Naive thymus-derived CD8-positive, alpha-beta T cell (primary cell): ENCODE measurements at regions not wholly inside any gene's neighbourhood (a gene's known extent, or its start where the extent isn't known, plus 50 kb on each side); places are given as distances from the start of the nearest gene placed in this dataset.
"Not testable (repeated sequence)": the region's sequence is repeated elsewhere in the genome, so short reads cannot be mapped to it uniquely, and the experiment has no call there.

Source experiments
- ATAC-seq, 2 donors: fragments of 150-1000 bp; cut with Tn5 transposase in 1 of 2; sonication (Bioruptor Pico), chemical (Tn5 transposase) in 1 of 2; 1 replicate in 1 of 2; 2 replicates in 1 of 2; pipeline ENCODE4 v1.10.0; 2021; ENCODE audit warnings: mild to moderate bottlenecking in 2 of 2, moderate library complexity in 2 of 2
- POLR2A ChIA-PET: fragments of 350-600 bp; sonication (Branson Sonifier 250); formaldehyde crosslinking; loops from one replicate; lab custom pipeline; 2021; ENCODE audit warnings: antibody characterized with exemption; lab: Charles Lee
- DNase-seq, 10 donors: peaks; one replicate each; pipeline versions ENCODE4 v3.0.0 to v3.0.0-alpha.2; 2020 to 2022
- H3K27ac Mint-ChIP-seq, 10 donors: one replicate each; pipeline ENCODE4 v1.8.0; 2020 to 2022; ENCODE audit warnings: mild to moderate bottlenecking in 10 of 10, mixed read lengths in 10 of 10, moderate library complexity in 4 of 10, inconsistent platforms in 1 of 10
- H3K27me3 Mint-ChIP-seq, 5 donors: one replicate each; pipeline ENCODE4 v1.8.0; 2021 to 2022; ENCODE audit warnings: mixed read lengths in 5 of 5
- H3K36me3 Mint-ChIP-seq, 3 donors: one replicate each; pipeline ENCODE4 v1.8.0; 2020 to 2022; ENCODE audit warnings: mixed read lengths in 3 of 3, mild to moderate bottlenecking in 2 of 3, inconsistent platforms in 1 of 3
- H3K4me1 Mint-ChIP-seq, 4 donors: one replicate each; pipeline ENCODE4 v1.8.0; 2021 to 2022; ENCODE audit warnings: mixed read lengths in 4 of 4
- H3K4me3 Mint-ChIP-seq, 10 donors: one replicate each; pipeline ENCODE4 v1.8.0; 2020 to 2022; ENCODE audit warnings: mild to moderate bottlenecking in 10 of 10, mixed read lengths in 10 of 10, moderate library complexity in 6 of 10, inconsistent platforms in 1 of 10
- H3K9me3 Mint-ChIP-seq, 9 donors: one replicate each; pipeline ENCODE4 v1.8.0; 2020 to 2022; ENCODE audit warnings: mixed read lengths in 9 of 9, mild to moderate bottlenecking in 3 of 9, inconsistent platforms in 1 of 9, moderate library complexity in 1 of 9

DNA sequence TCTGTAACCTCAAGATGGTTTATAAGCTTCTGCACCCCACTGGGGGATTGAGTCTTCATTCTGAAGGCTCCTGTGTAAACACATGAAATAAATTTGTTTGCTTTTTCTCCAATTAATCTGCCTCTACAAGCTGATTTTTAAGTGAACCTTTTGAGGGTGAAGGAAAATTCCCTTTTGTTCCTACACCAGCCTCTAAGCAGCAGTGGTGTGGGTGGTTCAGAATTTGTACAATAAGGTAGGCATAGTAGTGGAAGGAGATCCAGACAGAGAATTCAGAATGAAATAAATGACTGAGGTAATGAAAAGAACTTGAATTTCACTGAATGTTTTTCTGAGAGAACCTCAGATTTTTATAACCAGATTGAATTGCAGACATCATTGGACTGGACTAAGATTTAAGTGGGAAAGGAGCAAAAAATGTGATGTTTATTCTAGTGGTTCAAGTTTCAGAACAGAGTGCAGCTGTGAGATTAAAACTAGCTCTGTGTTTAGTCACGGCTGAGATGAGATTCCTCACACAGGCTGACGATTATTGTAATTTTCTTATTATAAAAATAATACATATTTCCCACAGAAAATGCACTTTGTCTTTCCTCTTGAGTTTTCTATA lies 1162.2 kb downstream of the TYW1 start:
- no peak for ATAC-seq
- POLR2A ChIA-PET = no interaction called here

DNA sequence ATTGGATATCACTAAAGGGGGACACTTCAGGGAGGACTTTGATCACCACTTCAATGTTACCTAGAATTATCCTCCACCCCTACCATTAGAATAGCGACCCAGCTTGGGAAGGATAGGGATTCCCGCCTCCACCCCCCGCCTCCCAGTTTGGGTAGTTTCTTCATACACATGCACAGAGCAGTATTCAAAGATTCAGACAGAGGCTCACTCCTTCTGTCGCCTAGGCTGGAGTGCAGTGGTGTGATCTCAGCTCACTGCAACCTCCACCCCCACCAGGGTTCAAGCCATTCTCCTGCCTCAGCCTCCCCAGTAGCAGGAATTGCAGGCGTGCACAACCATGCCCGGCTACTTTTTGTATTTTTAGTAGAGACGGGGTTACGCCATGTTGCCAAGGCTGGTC lies 1166.1 kb downstream of the TYW1 start:
- POLR2A ChIA-PET = no interaction called here
- no peak for ATAC-seq

More for the DNA sequence above, 1162.2 kb downstream of the TYW1 start:
- Mint-ChIP-seq H3K4me1 (no peaks in the 10 kb centered on the region), H3K9me3 (peaks cover 0 to 19% (median 10%) of the 10 kb centered on the region in 9 donors), H3K4me3 (no peak overlapping the region), H3K36me3 (no peaks in the 10 kb centered on the region), H3K27me3 (no peaks in the 10 kb centered on the region), H3K27ac (no peak overlapping the region)
- DNase-seq = no peak

DNA sequence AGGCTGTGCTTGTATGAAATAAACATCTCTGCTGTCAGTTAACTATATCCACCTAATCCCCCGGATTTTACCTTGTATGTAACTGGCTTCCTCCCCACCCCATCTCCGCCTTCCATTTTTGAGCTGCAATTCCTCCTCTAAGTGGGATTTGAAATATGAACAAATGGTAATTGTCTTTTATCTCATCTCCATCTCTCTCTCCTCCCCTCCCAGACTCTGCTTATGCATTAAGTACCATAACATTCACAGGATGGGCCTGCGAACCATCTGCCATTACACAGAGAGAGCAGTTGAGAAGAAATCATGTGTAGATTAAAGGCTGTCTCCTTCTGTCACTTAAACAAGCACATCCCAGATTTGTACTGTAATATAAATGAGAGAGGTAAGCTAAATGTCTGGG lies 1169.9 kb downstream of the TYW1 start:
- no peaks in the 10 kb centered on the region for H3K36me3 Mint-ChIP-seq
- no peak overlapping the region for H3K4me3 Mint-ChIP-seq
- peaks cover 0 to 16% (median 7%) of the 10 kb centered on the region in 9 donors for H3K9me3 Mint-ChIP-seq
- no peak for ATAC-seq
- H3K4me1 Mint-ChIP-seq = no peaks in the 10 kb centered on the region
- no peak for DNase-seq
- peaks cover 0 to 3% (median 0%) of the 10 kb centered on the region in 5 donors for H3K27me3 Mint-ChIP-seq
- H3K27ac Mint-ChIP-seq = no peak overlapping the region
- POLR2A ChIA-PET = no interaction called here

More for the DNA sequence above, 1166.1 kb downstream of the TYW1 start:
- peaks cover 0 to 24% (median 7%) of the 10 kb centered on the region in 9 donors for H3K9me3 Mint-ChIP-seq
- H3K4me3 Mint-ChIP-seq = no peak overlapping the region
- no peak for DNase-seq
- H3K36me3 Mint-ChIP-seq = no peaks in the 10 kb centered on the region
- peaks cover 0 to 3% (median 0%) of the 10 kb centered on the region in 5 donors for H3K27me3 Mint-ChIP-seq
- H3K4me1 Mint-ChIP-seq = no peaks in the 10 kb centered on the region
- H3K27ac Mint-ChIP-seq = no peak overlapping the region

DNA sequence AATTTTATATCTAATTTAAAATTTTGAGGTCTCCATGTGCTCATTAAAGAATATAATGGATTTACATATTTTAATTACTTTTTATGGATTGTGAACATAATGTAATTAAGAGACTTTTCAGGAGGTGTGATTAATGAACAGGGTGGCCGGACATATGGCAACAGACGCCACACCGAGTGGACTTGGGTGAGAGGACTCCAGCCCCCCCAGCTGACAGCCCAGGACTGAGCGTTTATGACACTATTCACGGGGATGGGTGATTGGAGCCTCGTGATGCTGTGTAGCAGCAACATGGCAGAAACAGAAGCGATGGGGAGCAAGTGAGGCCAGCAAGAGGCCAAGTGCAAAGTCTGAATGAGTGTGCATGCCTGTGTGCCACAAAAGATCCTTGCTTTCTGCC lies 1176.9 kb downstream of the TYW1 start:
- Mint-ChIP-seq H3K9me3 (peaks cover 0 to 11% (median 4%) of the 10 kb centered on the region in 9 donors), H3K27me3 (no peaks in the 10 kb centered on the region), H3K27ac (no peak overlapping the region), H3K4me1 (no peaks in the 10 kb centered on the region), H3K4me3 (no peak overlapping the region), H3K36me3 (no peaks in the 10 kb centered on the region)
- DNase-seq (no peak), ATAC-seq (no peak)
- POLR2A ChIA-PET = no interaction called here

DNA sequence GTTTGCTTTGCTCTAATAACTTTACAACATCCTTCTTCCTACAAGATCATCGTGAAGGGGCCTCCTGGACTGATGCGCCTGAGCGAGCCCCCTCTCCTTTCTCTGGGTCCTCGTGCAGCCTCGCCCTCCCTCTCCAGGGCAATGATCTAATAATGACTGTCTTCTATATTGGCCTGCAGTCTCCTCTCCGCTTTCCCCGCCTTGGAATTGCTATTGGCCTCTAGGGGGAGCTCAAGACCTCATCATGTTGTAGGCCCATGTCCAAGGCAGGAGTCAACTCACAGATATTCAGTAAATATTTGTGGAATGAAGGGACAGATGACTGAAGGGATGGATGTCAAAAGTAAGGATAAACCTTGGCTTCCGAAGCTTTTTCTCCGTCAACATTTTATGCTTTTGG lies 1180.3 kb downstream of the TYW1 start:
- Mint-ChIP-seq H3K27ac (no peak overlapping the region), H3K9me3 (peaks cover 0 to 16% (median 6%) of the 10 kb centered on the region in 9 donors), H3K4me3 (no peak overlapping the region), H3K4me1 (no peaks in the 10 kb centered on the region), H3K27me3 (no peaks in the 10 kb centered on the region), H3K36me3 (no peaks in the 10 kb centered on the region)
- no peak for DNase-seq
- POLR2A ChIA-PET = no interaction called here
- ATAC-seq = no peak

DNA sequence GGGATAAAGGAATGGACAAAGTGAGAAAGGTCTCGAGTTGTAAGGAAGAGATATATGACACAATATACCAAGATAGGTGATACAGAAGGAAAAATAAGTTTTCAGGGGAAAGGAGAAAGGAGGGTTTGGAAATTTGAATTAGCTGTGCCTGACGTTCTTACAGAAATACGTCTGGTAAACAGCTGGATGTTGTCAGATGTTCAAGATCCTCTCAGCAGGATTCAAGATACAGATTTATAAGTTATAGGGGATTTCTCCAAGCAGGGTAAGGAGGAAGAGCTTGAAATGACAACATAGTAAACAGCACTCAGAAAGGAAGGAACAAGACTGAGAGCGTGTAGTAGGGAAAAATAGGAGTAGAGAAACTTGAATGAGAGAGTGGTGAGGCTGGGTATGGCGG lies 1184.1 kb downstream of the TYW1 start:
- no peak for ATAC-seq
- Mint-ChIP-seq H3K36me3 (no peaks in the 10 kb centered on the region), H3K9me3 (peaks cover 0 to 33% (median 5%) of the 10 kb centered on the region in 9 donors)

DNA sequence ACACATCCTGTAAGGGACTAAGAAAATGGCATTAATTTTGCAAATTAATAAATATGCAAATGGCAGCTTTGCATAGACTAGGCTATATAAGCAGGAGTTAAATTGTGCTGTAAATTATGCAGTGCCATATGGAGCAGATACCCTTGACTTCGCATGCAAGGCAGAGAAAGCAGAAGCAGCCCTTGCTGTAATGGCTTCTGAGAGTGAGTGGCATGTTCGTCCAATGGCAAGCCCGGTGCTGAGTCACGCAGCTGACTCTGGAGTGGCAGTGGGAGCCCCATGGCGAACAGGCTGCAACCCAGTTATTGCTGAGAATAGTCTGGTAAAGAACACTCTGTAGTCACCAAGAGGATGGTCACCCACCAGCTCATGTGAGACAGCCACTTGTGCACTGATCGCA lies 1186.5 kb downstream of the TYW1 start:
- DNase-seq (no peak), ATAC-seq (no peak)
- Mint-ChIP-seq H3K4me1 (no peaks in the 10 kb centered on the region), H3K36me3 (peaks cover 0 to 6% (median 0%) of the 10 kb centered on the region in 3 donors), H3K27me3 (no peaks in the 10 kb centered on the region), H3K4me3 (no peak overlapping the region), H3K9me3 (peaks cover 0 to 40% (median 10%) of the 10 kb centered on the region in 9 donors), H3K27ac (no peak overlapping the region)
- POLR2A ChIA-PET = no interaction called here

More for the DNA sequence above, 1184.1 kb downstream of the TYW1 start:
- H3K4me1 Mint-ChIP-seq = no peaks in the 10 kb centered on the region
- H3K4me3 Mint-ChIP-seq = no peak overlapping the region
- no peak overlapping the region for H3K27ac Mint-ChIP-seq
- DNase-seq = no peak
- POLR2A ChIA-PET = no interaction called here
- H3K27me3 Mint-ChIP-seq = no peaks in the 10 kb centered on the region

DNA sequence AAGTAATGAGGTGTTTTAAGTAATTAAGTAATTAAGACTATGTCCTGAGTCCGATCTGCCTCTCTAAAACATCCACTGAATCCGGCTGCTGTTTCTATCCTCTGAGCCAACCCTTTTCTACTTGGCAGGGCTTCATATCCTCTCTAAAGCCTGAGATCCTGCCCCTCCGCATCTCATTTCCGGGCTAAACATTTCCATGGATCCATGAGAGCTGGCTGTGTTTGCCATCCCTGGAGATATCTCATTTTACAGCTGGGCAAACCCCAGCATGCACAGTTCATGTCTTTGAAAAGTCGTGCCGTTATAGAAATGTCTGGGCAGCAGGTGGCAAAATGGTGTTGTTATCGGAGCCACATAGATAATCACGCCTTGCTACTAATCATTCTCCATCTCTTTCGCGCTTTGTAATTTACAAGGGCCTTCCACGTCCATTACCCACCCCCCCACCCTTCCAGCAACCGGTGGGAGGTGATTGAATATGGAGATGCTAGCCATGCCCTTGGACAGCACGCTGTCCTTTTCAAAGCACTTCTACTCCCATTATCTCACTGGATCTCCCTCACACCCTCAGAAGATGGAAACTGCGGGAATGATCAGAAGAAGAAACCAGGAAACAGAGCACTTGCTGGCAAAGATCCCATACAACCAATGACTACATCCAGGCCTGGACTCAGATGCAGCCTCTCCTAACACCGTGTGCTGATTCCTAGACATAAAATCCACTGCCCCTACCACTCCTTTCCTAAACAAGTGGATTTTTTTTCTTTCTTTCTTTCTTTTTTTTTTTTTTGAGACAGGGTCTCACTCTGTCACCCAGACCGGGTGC lies 1189.2 kb downstream of the TYW1 start:
- H3K27me3 Mint-ChIP-seq = no peaks in the 10 kb centered on the region
- H3K27ac Mint-ChIP-seq = no peak overlapping the region
- no peak overlapping the region for H3K4me3 Mint-ChIP-seq
- peaks cover 0 to 6% (median 0%) of the 10 kb centered on the region in 3 donors for H3K36me3 Mint-ChIP-seq
- peaks cover 0 to 31% (median 9%) of the 10 kb centered on the region in 9 donors for H3K9me3 Mint-ChIP-seq
- POLR2A ChIA-PET = no interaction called here
- ATAC-seq (no peak), DNase-seq (no peak)
- H3K4me1 Mint-ChIP-seq = no peaks in the 10 kb centered on the region

DNA sequence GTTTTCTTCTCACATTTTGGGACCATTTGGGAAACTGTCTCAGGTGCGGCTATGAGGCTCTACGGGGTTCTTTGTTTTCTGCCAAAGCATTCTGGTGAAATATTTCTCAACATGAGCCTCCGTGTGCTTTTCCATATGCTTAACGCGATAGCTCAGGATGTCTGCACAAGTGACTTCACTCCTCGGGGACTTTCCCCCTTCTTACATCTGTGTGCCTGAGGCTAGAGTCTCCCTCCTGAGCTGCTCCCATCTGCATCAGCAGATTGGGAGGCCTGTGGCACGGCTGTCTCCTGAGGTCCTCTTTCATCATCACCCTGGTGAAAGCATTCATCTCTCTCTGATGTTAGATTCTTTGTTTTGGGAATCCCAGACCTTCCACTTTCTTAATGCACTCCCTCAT lies 1190.9 kb downstream of the TYW1 start:
- H3K9me3 Mint-ChIP-seq = peaks cover 0 to 32% (median 9%) of the 10 kb centered on the region in 9 donors
- no peak for ATAC-seq
- H3K36me3 Mint-ChIP-seq = peaks cover 0 to 6% (median 0%) of the 10 kb centered on the region in 3 donors
- POLR2A ChIA-PET = no interaction called here
- DNase-seq = no peak
- H3K4me3 Mint-ChIP-seq = no peak overlapping the region
- no peak overlapping the region for H3K27ac Mint-ChIP-seq
- H3K27me3 Mint-ChIP-seq = peaks cover 0 to 1% (median 0%) of the 10 kb centered on the region in 5 donors
- H3K4me1 Mint-ChIP-seq = no peaks in the 10 kb centered on the region

DNA sequence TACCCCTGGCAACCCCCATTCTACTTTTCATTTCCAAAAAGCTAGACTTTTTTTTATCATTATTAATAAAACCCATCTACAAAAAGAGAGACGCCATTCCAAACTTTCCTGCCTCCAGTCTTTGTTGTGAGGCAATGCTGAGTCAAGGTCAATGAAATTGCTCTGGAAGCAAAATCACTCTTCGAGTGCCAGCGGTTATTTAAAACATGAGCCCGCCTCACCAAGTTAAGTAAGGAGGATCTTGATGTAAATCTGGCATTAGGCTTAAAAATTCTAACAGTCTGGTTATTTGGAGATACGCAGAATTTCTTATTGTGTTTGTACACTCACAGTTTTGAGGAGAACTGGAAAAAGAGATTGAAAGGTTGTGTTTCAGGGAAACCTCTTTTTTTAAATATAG lies 1196.3 kb downstream of the TYW1 start:
- POLR2A ChIA-PET = no interaction called here
- Mint-ChIP-seq H3K4me3 (no peak overlapping the region), H3K9me3 (peaks cover 0 to 42% (median 15%) of the 10 kb centered on the region in 9 donors), H3K4me1 (no peaks in the 10 kb centered on the region), H3K36me3 (peaks cover 0 to 2% (median 0%) of the 10 kb centered on the region in 3 donors), H3K27ac (no peak overlapping the region), H3K27me3 (peaks cover 0 to 1% (median 0%) of the 10 kb centered on the region in 5 donors)
- DNase-seq = no peak
- ATAC-seq = no peak

DNA sequence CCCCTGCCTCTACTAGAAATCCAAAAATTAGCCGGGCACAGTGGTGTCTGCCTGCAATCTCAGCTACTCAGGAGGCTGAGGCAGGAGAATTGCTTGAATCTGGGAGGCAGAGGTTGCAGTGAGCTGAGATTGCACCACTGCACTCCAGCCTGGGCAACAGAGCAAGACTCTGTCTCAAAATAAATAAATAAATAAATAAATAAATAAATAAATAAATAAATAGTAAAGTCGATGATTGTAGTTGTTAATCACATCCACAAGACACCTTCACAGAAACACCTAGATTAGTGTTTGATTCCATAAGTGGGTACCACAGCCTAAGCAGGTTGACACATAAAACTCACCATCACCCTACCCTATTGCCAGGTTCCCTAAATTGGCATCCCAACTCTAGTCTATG lies 1199.0 kb downstream of the TYW1 start:
- H3K9me3 Mint-ChIP-seq = peaks cover 0 to 56% (median 23%) of the 10 kb centered on the region in 9 donors
- H3K4me3 Mint-ChIP-seq, H3K36me3 Mint-ChIP-seq, ATAC-seq, H3K4me1 Mint-ChIP-seq, POLR2A ChIA-PET, DNase-seq, H3K27ac Mint-ChIP-seq, H3K27me3 Mint-ChIP-seq: not testable (repeated sequence)

DNA sequence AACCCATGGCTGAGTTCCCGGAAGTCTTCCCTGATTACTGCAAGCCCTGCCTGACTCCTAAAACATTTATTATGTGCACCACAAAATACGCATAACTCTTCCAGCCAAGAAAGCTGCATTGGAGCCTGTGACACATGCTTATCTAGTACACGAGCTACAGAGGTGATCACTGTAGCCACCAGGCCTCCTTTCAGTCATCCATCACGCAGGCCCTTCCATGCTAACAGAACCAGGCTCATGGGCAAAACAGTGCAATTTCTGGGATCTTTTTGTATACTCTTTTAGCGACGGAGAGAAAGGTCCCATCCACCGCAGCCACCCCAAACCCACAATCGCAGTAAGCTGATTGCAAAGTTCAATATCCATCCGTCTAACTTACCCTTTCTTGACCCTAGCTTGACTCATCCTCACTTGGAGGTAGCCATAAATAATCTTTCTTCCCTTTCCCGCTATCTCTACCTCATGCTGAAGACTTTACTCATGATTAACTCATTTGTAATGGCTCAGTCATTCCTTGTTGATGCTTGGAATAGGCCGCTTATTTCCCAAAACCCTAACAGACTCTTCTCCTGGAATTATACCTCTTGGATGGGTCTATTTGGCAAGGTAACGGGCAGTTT lies 1203.5 kb downstream of the TYW1 start:
- POLR2A ChIA-PET = no interaction called here
- Mint-ChIP-seq H3K9me3 (peaks cover 0 to 41% (median 19%) of the 10 kb centered on the region in 9 donors), H3K27me3 (no peaks in the 10 kb centered on the region), H3K27ac (no peak overlapping the region), H3K4me1 (no peaks in the 10 kb centered on the region), H3K36me3 (peaks cover 0 to 4% (median 0%) of the 10 kb centered on the region in 3 donors), H3K4me3 (no peak overlapping the region)
- no peak for DNase-seq
- ATAC-seq = no peak

DNA sequence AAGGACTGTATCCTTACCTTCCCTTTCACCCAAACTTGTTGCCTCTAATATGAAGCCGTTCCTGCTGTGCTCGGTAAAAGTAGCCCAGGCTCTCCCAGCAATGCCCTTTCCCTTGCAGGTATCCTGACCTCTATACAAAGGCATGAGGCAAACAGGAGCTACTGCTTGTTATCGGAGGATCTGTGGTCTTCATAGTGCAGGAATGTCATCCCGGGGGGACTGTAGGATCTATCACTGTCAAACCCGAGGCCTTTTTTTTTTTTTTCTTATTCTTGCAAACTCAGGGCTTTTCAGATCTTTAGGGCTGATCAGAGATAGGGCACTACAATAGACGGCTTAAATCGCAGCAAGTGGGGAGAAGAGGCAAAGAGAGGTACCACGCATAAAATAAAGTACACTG lies 1206.6 kb downstream of the TYW1 start:
- H3K4me3 Mint-ChIP-seq = no peak overlapping the region
- no peaks in the 10 kb centered on the region for H3K4me1 Mint-ChIP-seq
- ATAC-seq = no peak
- POLR2A ChIA-PET = no interaction called here
- peaks cover 0 to 37% (median 8%) of the 10 kb centered on the region in 9 donors for H3K9me3 Mint-ChIP-seq
- peaks cover 0 to 8% (median 0%) of the 10 kb centered on the region in 3 donors for H3K36me3 Mint-ChIP-seq
- H3K27ac Mint-ChIP-seq = no peak overlapping the region
- no peaks in the 10 kb centered on the region for H3K27me3 Mint-ChIP-seq
- DNase-seq = no peak
